Esophagus muscularis mucosa (tissue), 3 donors: ENCODE measurements at regions not wholly inside any gene's neighbourhood (a gene's known extent, or its start where the extent isn't known, plus 50 kb on each side); places are given as distances from the start of the nearest gene placed in this dataset.

ENCODE experiments used
- CTCF ChIP-seq, 3 experiments: fragments of 200-600 bp in 2 of 3; fragments of 450-650 bp in 1 of 3; sonication (generic) in 2 of 3; IDR thresholded peaks; one replicate each; pipeline ENCODE4 v1.5.1; 2017 to 2019; ENCODE audit warnings: antibody characterized with exemption in 3 of 3, mild to moderate bottlenecking in 2 of 3, moderate library complexity in 1 of 3
- POLR2A ChIP-seq: fragments of 450-650 bp; IDR thresholded peaks from one replicate; pipeline ENCODE4 v1.6.1; 2017; ENCODE audit warnings: antibody characterized with exemption, moderate library complexity, mild to moderate bottlenecking, low read depth

GRCh38 chr5:166576323-166576722, 1715.1 kb upstream of the WWC1 start:
- TF ChIP-seq POLR2A (no peak), CTCF (IDR thresholded peaks at IDR 0.05) (no peak)
